SHP77 treated with DMSO at 0.1 percent for 48 hours (cell line): ENCODE measurements at regions not wholly inside any gene's neighbourhood (a gene's known extent, or its start where the extent isn't known, plus 50 kb on each side); places are given as distances from the start of the nearest gene placed in this dataset.
"Not testable (repeated sequence)": the region's sequence is repeated elsewhere in the genome, so short reads cannot be mapped to it uniquely, and the experiment has no call there.

Experiments
- DNase-seq: peaks from one replicate; lab custom pipeline; 2025; lab: John Stamatoyannopoulos, UW

GRCh38 chr3:30299674-30300385 is 306.6 kb upstream of the TGFBR2 start:
- no peak for DNase-seq

- no peak for DNase-seq
Observed at GRCh38 chr3:30300809-30301208, 305.6 kb upstream of the TGFBR2 start.

DNA sequence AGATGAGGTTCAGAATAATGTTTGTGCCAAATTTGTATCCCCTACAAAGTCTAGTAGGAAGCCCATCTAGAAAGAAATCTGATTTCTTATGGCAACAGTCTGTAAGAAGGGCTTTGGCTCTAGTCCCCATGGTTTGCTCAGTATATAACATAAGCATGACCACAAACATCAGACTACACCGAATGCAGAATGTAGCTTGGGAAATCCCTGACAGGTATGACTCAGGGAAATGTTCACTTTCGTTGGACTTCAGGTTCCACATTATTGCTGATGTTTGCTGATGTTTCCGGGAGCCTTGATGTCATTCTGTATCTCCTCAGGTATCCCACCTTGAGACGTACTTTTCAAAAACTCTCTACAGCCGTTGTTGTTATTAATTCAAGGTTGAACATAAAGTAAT is 304.4 kb upstream of the TGFBR2 start:
- no peak for DNase-seq

GRCh38 chr3:30303770-30304169 is 302.6 kb upstream of the TGFBR2 start:
- DNase-seq, result no peak

GRCh38 chr3:30305021-30305420 is 301.4 kb upstream of the TGFBR2 start:
- DNase-seq, result no peak

- DNase-seq, result no peak
Observed at GRCh38 chr3:30306896-30307295, 299.5 kb upstream of the TGFBR2 start.

DNA sequence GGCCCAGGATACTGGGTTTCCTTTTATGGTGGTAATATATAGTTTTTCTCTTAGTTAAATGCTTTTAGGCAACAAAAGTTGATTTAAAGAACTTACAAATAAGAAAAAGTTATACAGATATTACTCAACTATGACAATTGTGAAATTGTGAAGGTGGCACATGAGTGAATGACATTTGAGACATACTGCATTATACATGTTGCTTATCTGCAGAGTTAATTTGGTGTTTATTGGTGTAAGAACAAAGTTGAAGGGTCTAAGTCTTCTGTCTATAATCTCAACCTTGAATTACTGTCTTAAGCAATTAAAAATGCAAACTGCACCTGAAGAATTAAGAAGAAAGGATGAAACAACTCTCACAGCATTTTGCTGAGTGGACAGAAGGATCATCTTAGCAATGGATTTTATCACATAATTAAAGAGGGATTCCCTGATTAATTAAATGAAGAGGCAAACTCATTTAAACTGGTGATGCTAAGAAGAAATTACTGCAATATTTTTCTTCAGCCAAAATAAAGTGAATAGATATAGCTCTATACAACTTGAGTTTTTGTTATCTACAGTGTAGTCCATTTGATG is 298.9 kb upstream of the TGFBR2 start:
- no peak for DNase-seq

- DNase-seq, result no peak
Observed at GRCh38 chr3:30308131-30308530, 298.3 kb upstream of the TGFBR2 start.

DNA sequence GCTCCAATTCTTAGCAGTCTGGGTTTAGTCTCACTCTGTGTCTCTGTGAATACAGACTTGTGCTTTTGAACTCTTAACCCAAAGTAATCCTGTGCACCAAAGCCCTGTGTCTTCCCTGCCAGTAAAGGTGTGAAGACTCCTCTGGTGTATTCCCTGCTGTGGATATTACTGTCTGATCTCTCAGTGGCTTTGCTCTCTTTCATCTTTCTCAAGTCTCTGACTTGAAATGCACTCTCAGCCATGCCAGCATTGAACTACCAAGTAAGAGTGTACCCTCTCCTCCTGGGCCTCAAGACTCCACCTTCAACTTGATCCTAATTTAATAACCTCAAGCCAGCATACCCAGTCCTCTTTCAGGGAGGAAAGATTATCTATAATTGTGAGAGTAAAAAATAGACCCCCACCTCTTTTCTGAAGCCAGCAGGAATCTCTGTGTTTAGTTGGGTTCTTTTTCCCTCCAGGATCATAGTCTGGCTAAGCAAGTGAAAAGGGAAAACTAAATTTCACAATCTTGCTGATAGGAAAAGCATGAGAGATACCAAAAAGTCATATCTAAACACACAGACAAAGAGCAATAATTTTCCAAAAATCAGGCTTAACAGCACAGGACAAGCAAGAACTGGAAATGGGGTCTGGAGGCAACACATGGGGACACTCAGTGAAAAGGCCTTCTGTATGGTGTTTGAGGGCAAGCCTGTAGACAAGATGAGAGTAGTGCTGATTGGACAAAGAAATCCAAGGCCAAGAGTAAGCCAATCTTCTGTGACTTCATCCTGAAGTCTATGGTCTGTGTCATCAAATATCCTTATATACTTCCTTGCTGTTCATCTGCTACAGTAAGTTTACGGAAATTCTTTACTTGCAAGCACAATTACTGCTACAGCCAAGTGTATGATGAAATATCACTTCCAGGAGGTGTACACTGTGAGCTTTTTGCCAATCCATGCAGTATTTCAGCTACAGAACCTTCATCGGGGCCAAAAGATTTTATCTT is 296.1 kb upstream of the TGFBR2 start:
- DNase-seq, result no peak

DNA sequence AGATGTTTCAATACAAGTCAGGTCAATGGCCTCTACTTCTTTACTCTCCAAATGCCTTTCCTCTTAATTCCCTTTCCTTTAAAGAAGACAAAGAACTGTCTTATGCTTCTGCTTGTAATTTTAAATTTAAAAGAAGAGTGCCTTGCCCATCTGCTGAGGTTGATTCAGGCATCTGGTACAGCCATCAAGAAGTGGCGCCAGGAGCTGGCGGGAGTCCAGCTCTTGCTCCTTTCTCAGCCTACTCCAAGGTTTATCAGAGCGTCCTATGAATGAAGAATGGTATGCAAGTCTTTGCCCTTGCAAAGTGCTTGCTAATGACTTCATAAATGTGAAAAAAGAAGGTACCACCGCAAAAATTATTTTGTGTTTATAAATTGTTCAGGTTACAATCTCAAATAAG is 294.6 kb upstream of the TGFBR2 start:
- DNase-seq, result no peak

GRCh38 chr3:30313840-30314239 is 292.6 kb upstream of the TGFBR2 start:
- DNase-seq, result no peak

DNA sequence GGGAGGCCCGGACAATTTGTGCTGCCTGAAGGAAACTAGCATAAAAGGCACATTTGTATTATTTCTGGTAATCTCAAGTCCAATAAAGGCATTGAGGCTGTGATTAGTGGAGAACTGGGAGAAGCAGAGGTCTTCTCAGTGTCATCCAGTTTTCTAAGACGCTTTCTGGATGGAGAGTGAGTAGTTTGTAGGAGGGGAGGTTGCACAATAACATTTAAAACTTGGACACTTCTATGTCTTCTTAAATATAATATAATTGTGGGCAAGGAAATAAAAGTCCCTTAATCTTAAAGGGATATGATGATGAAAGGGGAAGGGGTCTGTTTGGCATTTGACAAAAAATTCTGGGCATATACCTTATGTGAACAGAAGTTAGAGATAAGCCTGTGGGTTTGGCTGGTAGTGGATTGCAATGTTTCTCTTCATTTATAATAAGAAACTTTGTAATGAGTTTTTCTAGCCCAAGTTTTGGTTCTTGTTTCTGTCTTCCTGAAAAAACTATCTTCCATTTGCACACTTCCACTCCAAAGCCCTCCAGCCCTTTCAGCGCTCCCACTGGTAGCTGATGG is 291.6 kb upstream of the TGFBR2 start:
- no peak for DNase-seq

DNA sequence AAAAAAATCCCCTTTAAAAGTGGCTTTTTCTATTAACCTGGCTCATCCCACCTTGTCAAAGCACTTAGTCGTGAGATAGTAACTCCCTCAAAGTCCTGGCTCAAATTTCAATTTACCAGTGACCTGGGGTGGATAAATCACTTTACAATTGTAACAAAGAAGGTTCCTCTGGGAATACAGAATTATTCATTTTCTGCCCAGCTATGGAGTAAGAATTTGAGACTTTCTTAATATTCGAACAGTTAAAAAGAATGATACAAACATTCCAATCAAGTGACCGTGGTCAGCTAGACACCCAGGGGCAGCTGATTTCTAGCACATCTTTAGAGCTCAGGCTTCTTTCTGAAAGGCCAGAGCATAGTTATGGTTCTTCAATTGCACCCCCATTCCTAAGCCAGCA is 291.0 kb upstream of the TGFBR2 start:
- no peak for DNase-seq

- DNase-seq, result no peak
Observed at GRCh38 chr3:30317561-30317960, 288.8 kb upstream of the TGFBR2 start.

DNA sequence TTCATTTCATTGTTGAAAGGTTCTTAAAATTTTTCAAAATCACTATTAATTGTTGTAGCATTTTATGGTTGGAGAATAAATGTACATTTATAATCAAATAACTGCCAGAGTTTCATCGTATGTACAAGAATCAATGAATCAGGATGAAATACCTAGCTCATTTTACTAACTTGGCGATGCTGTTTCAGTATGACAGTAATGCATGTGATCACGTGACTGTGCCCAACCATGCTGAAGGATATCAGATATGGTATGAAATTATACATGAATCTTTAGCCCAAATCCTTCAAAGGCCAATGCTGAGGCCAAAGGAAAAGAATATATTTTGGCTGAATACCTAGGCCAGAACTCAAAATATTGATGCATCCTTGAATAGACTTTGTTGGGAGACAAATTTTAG is 288.3 kb upstream of the TGFBR2 start:
- no peak for DNase-seq

DNA sequence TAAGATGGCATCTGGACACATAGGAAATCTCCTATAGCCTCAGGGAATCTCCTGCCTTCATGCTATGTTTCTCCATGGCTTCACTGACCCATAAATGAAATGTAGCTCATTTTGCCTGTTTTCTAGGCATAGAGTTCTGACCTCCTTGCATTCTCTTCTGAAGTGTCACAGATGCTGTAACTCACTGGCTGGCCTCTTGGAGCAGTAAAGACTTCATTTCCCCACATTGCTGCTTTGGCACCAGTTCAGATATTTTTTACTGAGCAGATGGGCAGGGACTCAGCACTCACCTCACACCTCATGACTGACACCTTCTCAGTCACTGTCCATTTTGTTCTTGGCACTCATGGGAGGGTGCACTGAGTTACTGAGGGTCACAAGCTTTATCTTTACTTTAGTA is 286.7 kb upstream of the TGFBR2 start:
- peak; percentile 72 for DNase-seq

- no peak for DNase-seq
Observed at GRCh38 chr3:30320392-30320791, 286.0 kb upstream of the TGFBR2 start.

- DNase-seq, result no peak
Observed at GRCh38 chr3:30321065-30321464, 285.3 kb upstream of the TGFBR2 start.

GRCh38 chr3:30323649-30324048 is 282.8 kb upstream of the TGFBR2 start:
- not testable (repeated sequence) for DNase-seq

GRCh38 chr3:30324587-30324986 is 281.8 kb upstream of the TGFBR2 start:
- DNase-seq, result no peak

DNA sequence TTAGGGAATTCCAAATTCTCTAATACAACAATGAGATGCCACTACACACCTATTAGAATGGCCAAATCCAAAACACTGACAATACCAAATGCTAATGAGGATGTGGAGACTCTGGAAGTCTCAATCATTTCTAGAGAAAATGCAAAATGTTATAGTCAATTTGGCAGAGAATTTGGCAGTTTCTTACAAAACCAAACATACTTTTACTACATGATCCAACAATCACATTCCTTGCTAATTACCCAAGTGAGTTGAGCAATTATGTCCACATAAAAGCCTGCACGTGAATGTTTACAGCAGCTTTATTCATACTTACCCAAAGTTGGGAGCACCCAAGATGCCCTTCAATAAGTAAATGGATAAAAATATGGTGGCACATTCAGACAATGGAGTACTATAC is 278.4 kb upstream of the TGFBR2 start:
- DNase-seq, result not testable (repeated sequence)

- not testable (repeated sequence) for DNase-seq
Observed at GRCh38 chr3:30328935-30329334, 277.5 kb upstream of the TGFBR2 start.
